Keratinocyte (primary cell): ENCODE measurements at regions not wholly inside any gene's neighbourhood (a gene's known extent, or its start where the extent isn't known, plus 50 kb on each side); places are given as distances from the start of the nearest gene placed in this dataset.
"Not testable (repeated sequence)": the region's sequence is repeated elsewhere in the genome, so short reads cannot be mapped to it uniquely, and the experiment has no call there.

Experiments
- DNase-seq: peaks from one replicate; pipeline ENCODE4 v3.0.0-alpha.2; 2011; ENCODE audit warnings: low read depth, missing footprints, low spot score
- FAIRE-seq: peaks from 2 replicates; lab custom pipeline; 2011; peaks lifted over from hg19 to GRCh38; lab: Jason Lieb, UNC
- H2AFZ ChIP-seq: 2 replicates; pipeline ENCODE4 v1.6.0; 2012; ENCODE audit warnings: low read length, control low read depth, inconsistent platforms; ENCODE audit not compliant: control insufficient read depth
- H3K27ac ChIP-seq: 2 replicates; pipeline ENCODE4 v1.5.1; 2011; ENCODE audit warnings: low read length; ENCODE audit not compliant: control insufficient read depth, insufficient read depth
- H3K27me3 ChIP-seq: 3 replicates; pipeline ENCODE4 v1.6.0; 2011; ENCODE audit warnings: low read length; ENCODE audit not compliant: control insufficient read depth, insufficient read depth; ENCODE audit errors: extremely low read depth
- H3K36me3 ChIP-seq, 2 experiments: 2 replicates in 1 of 2; 3 replicates in 1 of 2; pipeline ENCODE4 v1.5.1; 2011; ENCODE audit warnings: low read length in 2 of 2, mild to moderate bottlenecking in 1 of 2; ENCODE audit not compliant: control insufficient read depth in 2 of 2, insufficient read depth in 2 of 2; ENCODE audit errors: extremely low read depth in 1 of 2
- H3K4me1 ChIP-seq: 3 replicates; pipeline ENCODE4 v1.5.1; 2011; ENCODE audit warnings: low read length; ENCODE audit not compliant: control insufficient read depth, insufficient read depth; ENCODE audit errors: extremely low read depth
- H3K4me2 ChIP-seq: 3 replicates; pipeline ENCODE4 v1.6.0; 2011; ENCODE audit warnings: low read depth, low read length; ENCODE audit not compliant: control insufficient read depth, insufficient read depth; ENCODE audit errors: extremely low read depth
- H3K4me3 ChIP-seq, 3 experiments: fragments of 200-600 bp in 1 of 3; sonication (generic) in 1 of 3; 2 replicates in 2 of 3; 3 replicates in 1 of 3; pipeline ENCODE4 v1.5.1; 2011 to 2016; ENCODE audit warnings: low read length in 3 of 3, mild to moderate bottlenecking in 3 of 3, control low read depth in 2 of 3, inconsistent platforms in 1 of 3, low read depth in 1 of 3, mixed read lengths in 1 of 3, mixed run types in 1 of 3, moderate library complexity in 1 of 3; ENCODE audit not compliant: control insufficient read depth in 2 of 3, insufficient read depth in 2 of 3; ENCODE audit errors: extremely low read depth in 1 of 3
- H3K79me2 ChIP-seq: 2 replicates; pipeline ENCODE4 v1.6.0; 2012; ENCODE audit warnings: low read length; ENCODE audit not compliant: control insufficient read depth, insufficient read depth
- H3K9ac ChIP-seq: 3 replicates; pipeline ENCODE4 v1.6.0; 2011; ENCODE audit warnings: low read length; ENCODE audit not compliant: control insufficient read depth, insufficient read depth; ENCODE audit errors: extremely low read depth
- H3K9me1 ChIP-seq: 3 replicates; pipeline ENCODE4 v1.6.0; 2011; ENCODE audit warnings: low read length; ENCODE audit not compliant: control insufficient read depth, insufficient read depth; ENCODE audit errors: extremely low read depth
- H3K9me3 ChIP-seq: 2 replicates; pipeline ENCODE4 v1.5.1; 2012; ENCODE audit warnings: low read depth, low read length; ENCODE audit not compliant: control insufficient read depth
- H4K20me1 ChIP-seq: 3 replicates; pipeline ENCODE4 v1.6.0; 2011; ENCODE audit warnings: low read length; ENCODE audit not compliant: control insufficient read depth, insufficient read depth; ENCODE audit errors: extremely low read depth
- EZH2 ChIP-seq: IDR thresholded peaks from one replicate; pipeline ENCODE4 v1.6.1; 2012; ENCODE audit warnings: inconsistent platforms, mild to moderate bottlenecking, low read length, moderate library complexity
- dilution Hi-C: fragments of 300-500 bp; cut with MboI; formaldehyde crosslinking; loops from one replicate; pipeline ENCODE4 v1.7.0; 2020; ENCODE audit warnings: low sequenced_read_pairs; ENCODE audit not compliant: extremely low pct_ligation_motif_present
- TF ChIP-seq, protein P1 (sequence below), 3 experiments: IDR thresholded peaks in 1 of 3; conservative IDR thresholded peaks in 1 of 3; optimal IDR thresholded peaks in 1 of 3; 2 replicates in 2 of 3; 3 replicates in 1 of 3; pipeline versions ENCODE3 to v1.5.1; 2011; ENCODE audit warnings: low read length in 3 of 3, mild to moderate bottlenecking in 3 of 3, moderate library complexity in 2 of 3, control low read depth in 1 of 3, inconsistent platforms in 1 of 3; ENCODE audit not compliant: insufficient read depth in 2 of 3; ENCODE audit errors: extremely low read depth in 1 of 3

DNA sequence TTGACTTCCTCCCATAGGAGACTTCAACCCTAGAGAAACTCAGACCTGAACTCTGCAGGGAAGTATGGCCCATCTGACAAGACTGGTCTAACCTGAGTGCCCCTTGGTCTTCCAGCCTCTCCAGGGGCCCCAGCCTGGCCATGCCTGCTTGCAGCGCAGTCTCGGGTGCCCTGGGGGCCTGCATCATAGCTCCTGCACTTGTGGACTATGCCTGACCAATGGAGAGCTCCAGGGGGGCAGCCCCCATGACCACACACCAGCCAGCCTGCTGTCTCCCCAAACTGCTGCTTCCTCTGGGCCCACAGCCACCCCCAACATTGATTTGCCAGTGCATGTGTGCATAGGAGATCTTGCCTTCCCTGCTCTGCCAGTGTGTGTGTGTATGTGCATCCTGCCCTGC lies 608.6 kb upstream of the MARCKS start:
- FAIRE-seq (no peak), DNase-seq (no peak)
- no peak overlapping the region for H3K27ac ChIP-seq
- H3K9me1 ChIP-seq = no peaks in the 10 kb centered on the region
- H3K9me3 ChIP-seq = no peaks in the 10 kb centered on the region
- no peak for TF ChIP-seq EZH2
- H3K4me2 ChIP-seq = no peak overlapping the region
- H3K4me3 ChIP-seq = no peak overlapping the region
- no peak overlapping the region for H3K9ac ChIP-seq
- H4K20me1 ChIP-seq = no peaks in the 10 kb centered on the region
- dilution Hi-C loops = no loop called here
- H3K27me3 ChIP-seq = no peaks in the 10 kb centered on the region
- H3K36me3 ChIP-seq = no peaks in the 10 kb centered on the region
- no peaks in the 10 kb centered on the region for H3K79me2 ChIP-seq
- H2AFZ ChIP-seq = no peak overlapping the region
- H3K4me1 ChIP-seq = no peaks in the 10 kb centered on the region

DNA sequence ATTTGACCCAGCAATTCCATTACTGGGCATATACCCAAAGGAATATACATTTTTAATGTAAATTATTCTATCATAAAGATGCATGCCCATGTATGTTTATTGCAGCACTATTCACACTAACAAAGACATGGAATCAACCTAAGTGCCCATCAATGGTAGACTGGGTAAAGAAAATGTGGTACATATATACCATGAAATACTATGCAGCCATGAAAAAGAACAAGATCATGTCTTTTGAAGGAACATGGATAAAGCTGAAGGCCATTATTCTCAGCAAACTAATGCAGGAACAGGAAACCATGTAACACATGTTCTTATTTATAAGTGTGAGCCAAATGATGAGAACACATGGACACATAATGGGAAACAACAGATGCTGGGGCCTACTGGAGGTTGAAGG lies 603.0 kb upstream of the MARCKS start:
- dilution Hi-C loops, FAIRE-seq: not testable (repeated sequence)

DNA sequence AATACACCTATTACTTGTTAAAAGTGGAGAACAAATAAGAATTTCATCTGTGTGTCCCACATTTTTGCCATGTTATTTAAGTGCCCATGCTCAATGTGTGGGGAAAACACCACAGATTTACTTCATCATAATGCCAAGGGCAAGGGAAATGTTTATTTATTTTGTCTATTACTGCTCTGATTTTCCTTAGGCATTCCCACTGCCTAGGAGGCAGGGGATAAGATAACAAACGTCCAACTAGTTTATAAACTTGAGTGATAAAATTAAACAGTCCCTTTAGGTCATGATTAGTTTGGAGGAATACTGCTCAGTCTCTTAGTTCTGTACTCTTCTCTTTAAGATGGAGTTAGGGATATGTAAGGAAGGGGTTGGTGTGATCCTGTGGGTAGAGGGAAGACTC lies 598.4 kb upstream of the MARCKS start:
- TF ChIP-seq, protein P1, sequence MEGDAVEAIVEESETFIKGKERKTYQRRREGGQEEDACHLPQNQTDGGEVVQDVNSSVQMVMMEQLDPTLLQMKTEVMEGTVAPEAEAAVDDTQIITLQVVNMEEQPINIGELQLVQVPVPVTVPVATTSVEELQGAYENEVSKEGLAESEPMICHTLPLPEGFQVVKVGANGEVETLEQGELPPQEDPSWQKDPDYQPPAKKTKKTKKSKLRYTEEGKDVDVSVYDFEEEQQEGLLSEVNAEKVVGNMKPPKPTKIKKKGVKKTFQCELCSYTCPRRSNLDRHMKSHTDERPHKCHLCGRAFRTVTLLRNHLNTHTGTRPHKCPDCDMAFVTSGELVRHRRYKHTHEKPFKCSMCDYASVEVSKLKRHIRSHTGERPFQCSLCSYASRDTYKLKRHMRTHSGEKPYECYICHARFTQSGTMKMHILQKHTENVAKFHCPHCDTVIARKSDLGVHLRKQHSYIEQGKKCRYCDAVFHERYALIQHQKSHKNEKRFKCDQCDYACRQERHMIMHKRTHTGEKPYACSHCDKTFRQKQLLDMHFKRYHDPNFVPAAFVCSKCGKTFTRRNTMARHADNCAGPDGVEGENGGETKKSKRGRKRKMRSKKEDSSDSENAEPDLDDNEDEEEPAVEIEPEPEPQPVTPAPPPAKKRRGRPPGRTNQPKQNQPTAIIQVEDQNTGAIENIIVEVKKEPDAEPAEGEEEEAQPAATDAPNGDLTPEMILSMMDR (optimal IDR thresholded peaks at IDR 0.05 in 1 of 3, IDR thresholded peaks at IDR 0.05 in 1 of 3, conservative IDR thresholded peaks at IDR 0.05 in 1 of 3; ENCODE audit: extremely low read depth in 1 of 3, insufficient read depth in 2 of 3, low read length in 3 of 3) = no peak
- H3K79me2 ChIP-seq = no peaks in the 10 kb centered on the region
- FAIRE-seq (no peak), DNase-seq (no peak)
- no peak overlapping the region for H3K4me2 ChIP-seq
- H3K9me1 ChIP-seq = no peaks in the 10 kb centered on the region
- H2AFZ ChIP-seq = no peak overlapping the region
- no peak overlapping the region for H3K9ac ChIP-seq
- dilution Hi-C loops = no loop called here
- peaks cover 2% of the 10 kb centered on the region for H3K9me3 ChIP-seq
- no peaks in the 10 kb centered on the region for H3K4me1 ChIP-seq
- no peaks in the 10 kb centered on the region for H3K27me3 ChIP-seq
- no peaks in the 10 kb centered on the region for H3K36me3 ChIP-seq
- H3K4me3 ChIP-seq = no peak overlapping the region
- H4K20me1 ChIP-seq = no peaks in the 10 kb centered on the region
- no peak overlapping the region for H3K27ac ChIP-seq

More for the DNA sequence above, 603.0 kb upstream of the MARCKS start:
- not testable (repeated sequence) for H3K27ac ChIP-seq, H3K36me3 ChIP-seq, H3K9me3 ChIP-seq, H3K79me2 ChIP-seq, H3K4me1 ChIP-seq, H3K4me2 ChIP-seq, H3K9me1 ChIP-seq, H4K20me1 ChIP-seq, H3K27me3 ChIP-seq, H3K4me3 ChIP-seq, H2AFZ ChIP-seq, H3K9ac ChIP-seq, DNase-seq
